ENCODE measurements at regions not wholly inside any gene's neighbourhood (a gene's known extent, or its start where the extent isn't known, plus 50 kb on each side); places are given as distances from the start of the nearest gene placed in this dataset.
A peak's percentile ranks its signal among the peaks of the same experiment; 100 is the strongest.

- Histone ChIP-seq H3K4me3 (ENCODE audit: low read depth, low read length) (no peak overlapping the region; the same call in 1 of the 2 replicates), H3K27ac (ENCODE audit: low read depth, low read length) (peak overlapping the region; percentile 90), H3K27me3 (ENCODE audit: control insufficient read depth, insufficient read depth, low read length) (no peaks in the 10 kb centered on the region), H3K9me3 (ENCODE audit: control insufficient read depth, insufficient read depth, low read length) (peaks cover 3% of the 10 kb centered on the region; the same call in 1 of the 2 replicates)
- CTCF ChIA-PET = no interaction called here
- POLR2A ChIA-PET = interaction anchor here (0.5 to 1.4 kb wide), 6 partner anchors 28 to 1301 kb away, joined by 3 to 9 read pairs (median 4); partner anchors contain the start of gene TXNL1
- TF ChIP-seq CTCF (IDR thresholded peaks at IDR 0.05; ENCODE audit: low read depth, low read length) = no peak
- DNase-seq (ENCODE audit: low read depth, low spot score) = peak; percentile 70
Measured at GRCh38 chr18:56168049-56168781, 470.2 kb downstream of the TXNL1 start.

GRCh38 chr18:56167366-56167765, 471.0 kb downstream of the TXNL1 start:
- CTCF ChIA-PET = interaction anchor here (0.6 kb wide), 1 partner anchor 618 kb away, joined by 3 read pairs; no protein-coding TSS in a partner anchor
- Histone ChIP-seq H3K9me3 (ENCODE audit: control insufficient read depth, insufficient read depth, low read length) (peaks cover 3% of the 10 kb centered on the region; the same call in 1 of the 2 replicates), H3K27ac (ENCODE audit: low read depth, low read length) (peak overlapping the region; percentile 49), H3K27me3 (ENCODE audit: control insufficient read depth, insufficient read depth, low read length) (no peaks in the 10 kb centered on the region), H3K4me3 (ENCODE audit: low read depth, low read length) (no peak overlapping the region)
- peak; percentile 7 for DNase-seq (ENCODE audit: low read depth, low spot score)
- POLR2A ChIA-PET = interaction anchor here (1.3 kb wide), 1 partner anchor 84 kb away, joined by 7 read pairs; no protein-coding TSS in a partner anchor
- TF ChIP-seq CTCF (IDR thresholded peaks at IDR 0.05; ENCODE audit: low read depth, low read length) = no peak

GRCh38 chr18:56166914-56167313, 471.5 kb downstream of the TXNL1 start:
- POLR2A ChIA-PET = interaction anchor here (1.3 kb wide), 1 partner anchor 84 kb away, joined by 7 read pairs; no protein-coding TSS in a partner anchor
- Histone ChIP-seq H3K27ac (ENCODE audit: low read depth, low read length) (peak overlapping the region; percentile 72), H3K27me3 (ENCODE audit: control insufficient read depth, insufficient read depth, low read length) (no peaks in the 10 kb centered on the region), H3K4me3 (ENCODE audit: low read depth, low read length) (no peak overlapping the region), H3K9me3 (ENCODE audit: control insufficient read depth, insufficient read depth, low read length) (peaks cover 3% of the 10 kb centered on the region; the same call in 1 of the 2 replicates)
- no peak for TF ChIP-seq CTCF (IDR thresholded peaks at IDR 0.05; ENCODE audit: low read depth, low read length)
- CTCF ChIA-PET = interaction anchor here (0.6 kb wide), 1 partner anchor 618 kb away, joined by 3 read pairs; no protein-coding TSS in a partner anchor
- no peak for DNase-seq (ENCODE audit: low read depth, low spot score)

- H3K27ac ChIP-seq (ENCODE audit: low read depth, low read length) = no peak overlapping the region
- H3K27me3 ChIP-seq (ENCODE audit: control insufficient read depth, insufficient read depth, low read length) = no peaks in the 10 kb centered on the region
- no peak for TF ChIP-seq CTCF (IDR thresholded peaks at IDR 0.05; ENCODE audit: low read depth, low read length)
- H3K9me3 ChIP-seq (ENCODE audit: control insufficient read depth, insufficient read depth, low read length) = no peaks in the 10 kb centered on the region; the same call in 1 of the 2 replicates
- CTCF ChIA-PET = no interaction called here
- POLR2A ChIA-PET = no interaction called here
- DNase-seq (ENCODE audit: low read depth, low spot score) = no peak
- H3K4me3 ChIP-seq (ENCODE audit: low read depth, low read length) = no peak overlapping the region
Measured at GRCh38 chr18:56165601-56166355, 472.6 kb downstream of the TXNL1 start.

Data from AG04450 (cell line).